HG03565 (cell line): ENCODE measurements at regions not wholly inside any gene's neighbourhood (a gene's known extent, or its start where the extent isn't known, plus 50 kb on each side); places are given as distances from the start of the nearest gene placed in this dataset.
"Not testable (repeated sequence)": the region's sequence is repeated elsewhere in the genome, so short reads cannot be mapped to it uniquely, and the experiment has no call there.

ENCODE experiments used
- ATAC-seq: cut with Tn5 transposase; IDR thresholded peaks from one replicate; pipeline ENCODE4 v1.9.1; 2021; ENCODE audit warnings: mild to moderate bottlenecking, moderate library complexity; ENCODE audit not compliant: unreplicated experiment

DNA sequence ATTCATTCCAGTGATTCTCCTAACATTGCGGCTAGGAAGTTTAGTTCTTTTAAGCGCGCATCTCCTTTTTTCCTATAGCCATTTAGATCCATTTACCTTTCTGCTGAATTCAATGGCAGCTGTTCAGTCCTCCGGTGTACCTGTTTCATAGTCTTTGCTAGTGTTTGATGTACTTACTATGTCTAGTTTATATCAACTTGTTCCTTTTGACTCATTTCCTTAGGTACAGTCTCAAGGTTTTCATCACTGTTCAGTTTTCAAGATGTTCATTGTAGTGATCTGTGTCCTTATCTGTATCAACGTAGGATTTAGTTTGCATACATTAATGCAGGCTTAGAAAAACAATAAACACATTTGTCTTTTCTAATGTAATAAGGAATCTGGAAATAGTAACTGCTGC lies 59.0 kb upstream of the MBNL1 start:
- no peak for ATAC-seq

DNA sequence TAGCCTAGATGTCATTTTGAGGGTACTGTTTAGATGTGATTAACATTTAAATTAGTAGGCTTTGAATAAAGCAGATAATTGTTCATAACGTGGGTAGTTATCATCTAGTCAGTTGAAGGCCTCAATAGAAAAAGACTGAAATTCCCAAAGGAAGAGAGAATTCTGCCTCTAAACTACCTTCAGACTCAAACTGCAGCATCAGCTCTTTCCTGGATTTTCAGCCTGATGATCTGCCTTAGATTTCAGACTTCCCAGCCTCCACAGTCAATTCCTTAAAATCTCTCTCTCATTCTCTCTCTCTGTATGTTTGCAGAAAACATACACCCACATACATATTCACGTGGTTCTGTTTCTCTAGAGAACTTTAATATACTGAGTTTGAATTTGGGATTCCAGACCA lies 58.0 kb upstream of the MBNL1 start:
- ATAC-seq, result no peak

DNA sequence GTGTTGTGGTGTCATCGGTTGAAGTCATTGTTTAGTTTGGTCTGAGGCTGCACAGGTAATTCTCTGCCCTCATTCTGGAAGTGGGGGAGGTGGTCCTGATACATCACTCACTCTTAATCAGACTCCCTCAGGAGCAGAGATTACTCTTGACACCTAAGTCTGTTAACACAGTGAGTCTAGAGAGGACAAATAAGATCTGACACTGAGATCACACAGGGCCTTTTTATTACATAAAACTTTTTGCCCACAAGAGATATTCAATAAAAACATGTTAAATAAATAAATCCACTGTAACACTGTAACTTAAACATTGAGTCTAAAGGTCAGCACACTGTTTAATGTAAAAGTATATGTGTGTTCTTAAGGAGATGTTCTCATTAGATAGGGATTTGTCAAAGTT lies 57.1 kb upstream of the MBNL1 start:
- no peak for ATAC-seq

DNA sequence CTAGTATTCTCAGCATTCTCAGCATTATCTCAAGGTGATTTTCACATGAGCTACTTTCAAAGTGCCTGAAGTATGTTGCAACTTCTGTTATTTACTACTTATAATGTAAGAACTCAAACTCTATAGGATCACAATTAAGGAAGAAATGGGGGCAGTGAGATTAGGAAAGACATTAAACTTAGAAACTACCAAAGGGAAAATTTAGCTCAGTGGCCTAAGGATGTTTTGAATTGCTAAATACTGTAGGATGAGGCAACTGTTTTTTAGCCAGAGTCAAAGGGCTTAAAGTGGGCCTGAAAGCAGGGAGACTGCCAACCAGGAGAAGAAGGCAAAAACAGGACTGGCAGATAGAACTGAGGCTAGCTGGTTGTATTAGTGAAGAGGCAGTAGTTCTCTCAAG lies 55.5 kb upstream of the MBNL1 start:
- no peak for ATAC-seq

DNA sequence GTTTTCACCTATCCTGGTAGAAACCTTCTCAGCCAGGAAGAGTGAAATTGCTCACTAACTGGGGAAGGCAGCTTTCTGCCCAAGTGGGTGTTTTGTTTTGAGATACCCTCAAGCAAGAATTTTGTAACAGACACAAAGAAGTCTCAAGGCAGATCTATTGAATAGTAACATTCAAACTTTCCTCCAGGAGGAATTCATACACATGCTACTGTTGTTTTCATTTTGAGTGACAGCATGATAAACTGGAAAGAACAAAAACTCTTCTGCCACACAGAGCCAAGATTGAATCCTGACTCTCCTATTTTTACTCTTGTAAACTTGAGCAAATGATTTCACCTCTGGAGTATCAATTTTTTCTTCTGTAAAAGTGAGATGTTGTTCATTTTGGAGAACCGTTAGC lies 54.8 kb upstream of the MBNL1 start:
- ATAC-seq, result no peak

DNA sequence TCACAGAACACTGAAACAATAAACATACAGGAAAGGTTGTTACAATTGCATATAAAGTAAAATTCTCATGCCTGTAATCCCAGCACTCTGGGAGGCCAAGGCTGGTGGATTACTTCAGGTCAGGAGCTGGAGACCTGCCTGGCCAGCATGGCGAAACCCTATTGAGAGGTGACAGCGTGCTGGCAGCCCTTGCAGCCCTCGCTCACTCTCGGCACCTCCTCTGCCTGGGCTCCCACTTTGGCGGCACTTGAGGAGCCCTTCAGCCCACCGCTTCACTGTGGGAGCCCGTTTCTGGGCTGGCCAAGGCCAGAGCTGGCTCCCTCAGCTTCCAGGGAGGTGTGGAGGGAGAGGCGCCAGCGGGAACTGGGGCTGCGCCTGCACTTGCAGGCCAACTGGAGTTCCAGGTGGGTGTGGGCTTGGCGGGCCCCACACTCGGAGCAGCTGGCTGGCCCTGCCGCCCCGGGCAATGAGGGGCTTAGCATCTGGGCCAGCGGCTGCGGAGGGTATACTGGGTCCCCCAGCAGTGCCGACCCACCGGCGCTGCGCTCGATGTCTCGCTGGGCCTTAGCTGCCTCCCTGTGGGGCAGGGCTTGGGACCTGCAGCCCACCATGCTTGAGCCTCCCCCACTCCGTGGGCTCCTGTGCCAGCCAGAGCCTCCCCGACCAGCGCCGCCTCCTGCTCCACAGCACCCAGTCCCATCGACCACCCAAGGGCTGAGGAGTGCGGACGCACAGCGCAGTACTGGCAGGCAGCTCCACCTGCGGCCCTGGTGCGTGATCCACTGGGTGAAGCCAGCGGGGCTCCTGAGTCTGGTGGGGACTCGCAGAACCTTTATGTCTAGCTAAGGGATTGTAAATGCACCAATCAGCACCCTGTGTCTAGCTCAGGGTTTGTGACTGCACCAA lies 51.5 kb upstream of the MBNL1 start:
- ATAC-seq, result not testable (repeated sequence)

DNA sequence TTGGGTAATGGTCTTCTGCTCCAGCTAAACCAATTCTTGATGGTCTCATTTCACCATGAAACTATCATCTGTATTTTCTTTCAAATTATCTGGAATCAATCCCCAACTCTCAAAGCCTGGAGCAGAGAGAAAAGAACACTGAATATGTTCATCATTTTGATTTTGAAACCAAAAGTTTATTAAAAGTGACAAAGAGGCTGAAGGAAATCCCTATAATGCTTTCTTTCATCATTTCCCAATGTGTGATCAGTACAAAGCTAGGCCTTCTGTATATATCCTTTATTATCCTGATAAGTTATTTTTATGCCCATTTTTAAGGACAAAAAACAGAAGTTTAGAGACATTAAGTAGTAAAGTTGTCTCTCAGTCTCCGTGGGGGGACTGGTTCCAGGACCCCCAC lies 50.1 kb upstream of the MBNL1 start:
- ATAC-seq, result no peak
